ENCODE measurements at regions not wholly inside any gene's neighbourhood (a gene's known extent, or its start where the extent isn't known, plus 50 kb on each side); places are given as distances from the start of the nearest gene placed in this dataset.

DNA sequence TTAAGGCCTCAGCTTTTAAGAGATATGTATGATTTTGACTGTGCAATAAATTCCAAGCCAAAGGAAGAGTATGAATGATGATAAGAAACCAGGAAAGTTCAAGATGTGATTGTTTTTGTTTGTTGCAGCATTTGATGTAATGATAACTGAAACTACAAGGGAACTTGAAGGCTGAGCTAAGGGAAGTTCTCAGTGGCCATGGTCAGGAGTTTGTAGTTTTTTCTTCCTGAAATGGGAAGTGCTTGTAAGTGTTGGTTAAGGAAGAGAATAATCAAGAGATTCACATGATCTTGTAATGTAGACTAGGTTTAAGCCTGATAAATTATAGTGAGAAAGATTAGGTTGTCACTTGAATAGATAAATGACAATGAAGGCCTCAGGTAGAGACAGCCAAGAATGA, 53.4 kb downstream of the PTCHD4 start:
- Mint-ChIP-seq H3K36me3 (ENCODE audit: low read depth) (no peaks in the 10 kb centered on the region), H3K27me3 (no peaks in the 10 kb centered on the region), H3K27ac (no peak overlapping the region), H3K9me3 (peaks cover 4% of the 10 kb centered on the region), H3K4me1 (no peaks in the 10 kb centered on the region), H3K4me3 (no peak overlapping the region)
- POLR2A ChIA-PET = no interaction called here
- no peak for DNase-seq
- CTCF ChIA-PET = no interaction called here

DNA sequence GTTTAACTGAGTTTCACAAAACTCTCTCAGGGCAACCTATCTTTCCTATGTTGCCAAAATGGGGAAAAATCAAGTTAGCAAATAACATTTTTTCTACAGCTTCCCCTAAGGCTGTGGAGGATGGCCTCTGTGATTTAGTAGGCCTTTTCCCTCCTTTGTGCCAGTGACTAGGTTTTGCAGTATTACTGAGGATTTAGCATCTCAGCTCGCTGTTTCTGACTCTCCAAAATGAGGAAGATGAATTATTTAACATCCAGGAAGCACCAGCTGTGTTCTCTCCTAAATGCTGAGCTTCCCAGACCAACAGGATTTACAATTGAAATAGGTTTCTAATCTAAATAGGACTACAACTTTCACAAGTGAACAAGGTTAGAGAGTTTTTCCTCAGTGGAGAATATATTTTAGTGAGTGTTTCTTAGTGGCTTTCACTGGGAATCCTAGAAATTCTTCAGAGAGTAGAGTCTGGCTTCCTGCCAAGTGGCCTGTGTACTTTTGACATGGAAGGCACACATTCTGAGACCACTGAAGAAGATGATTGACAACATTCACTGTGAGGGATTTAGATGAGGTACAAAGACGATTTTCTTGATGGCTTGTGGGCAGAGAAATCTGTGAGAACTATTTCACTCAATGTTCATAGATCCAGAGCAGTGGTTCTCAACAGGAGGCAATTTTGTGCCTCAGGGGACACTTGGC, 62.4 kb downstream of the PTCHD4 start:
- H3K36me3 Mint-ChIP-seq (ENCODE audit: low read depth) = no peaks in the 10 kb centered on the region

DNA sequence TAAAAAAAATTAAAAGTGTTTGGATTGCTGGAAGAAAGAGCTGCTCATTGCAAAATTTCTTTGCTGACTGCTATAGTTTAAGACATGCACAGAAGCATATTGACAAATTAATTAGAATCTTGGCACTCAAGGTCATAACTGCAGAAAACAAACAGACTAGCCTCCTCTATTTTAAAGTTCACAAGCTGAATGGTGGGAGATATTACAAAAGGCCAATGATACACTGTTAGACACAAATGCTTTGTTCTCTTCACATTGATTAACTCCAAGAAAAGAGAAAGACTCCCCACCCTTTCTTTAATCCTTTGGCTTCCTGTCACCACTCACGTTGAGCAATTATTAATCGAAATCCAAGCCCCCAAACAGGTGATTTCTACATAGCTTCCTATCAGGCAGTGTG, 69.1 kb downstream of the PTCHD4 start:
- no peaks in the 10 kb centered on the region for H3K36me3 Mint-ChIP-seq (ENCODE audit: low read depth)
- H3K27me3 Mint-ChIP-seq = no peaks in the 10 kb centered on the region
- H3K27ac Mint-ChIP-seq = no peak overlapping the region
- POLR2A ChIA-PET = no interaction called here
- DNase-seq = no peak
- CTCF ChIA-PET = no interaction called here
- no peaks in the 10 kb centered on the region for H3K4me1 Mint-ChIP-seq
- H3K4me3 Mint-ChIP-seq = no peak overlapping the region
- no peaks in the 10 kb centered on the region for H3K9me3 Mint-ChIP-seq

More for the DNA sequence above, 62.4 kb downstream of the PTCHD4 start:
- no peaks in the 10 kb centered on the region for H3K27me3 Mint-ChIP-seq
- H3K27ac Mint-ChIP-seq = no peak overlapping the region
- DNase-seq = no peak
- no peaks in the 10 kb centered on the region for H3K4me1 Mint-ChIP-seq
- ChIA-PET POLR2A (no interaction called here), CTCF (interaction anchor here (0.7 kb wide), 1 partner anchor 16 kb away, joined by 6 read pairs; no protein-coding TSS in a partner anchor)
- H3K9me3 Mint-ChIP-seq = no peaks in the 10 kb centered on the region
- H3K4me3 Mint-ChIP-seq = no peak overlapping the region

DNA sequence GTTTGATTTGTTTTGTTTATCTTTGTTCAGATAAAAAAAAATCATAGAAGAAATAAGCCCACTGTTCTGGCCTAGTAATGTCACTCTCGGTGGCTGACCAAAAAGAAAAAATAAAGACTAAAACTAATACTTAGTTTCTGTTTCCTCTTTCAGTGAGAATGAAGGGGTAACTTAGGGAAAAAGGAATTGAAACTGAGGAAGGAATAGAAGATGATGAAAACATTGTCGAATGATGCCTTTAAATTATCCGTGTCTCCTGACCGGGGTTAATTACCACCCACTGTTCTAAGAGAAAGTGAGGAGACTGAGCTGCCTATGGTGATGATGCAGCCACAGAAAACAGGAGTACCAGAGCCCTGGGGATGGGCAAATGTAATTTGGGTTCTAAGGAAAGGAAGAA, 73.1 kb downstream of the PTCHD4 start:
- Mint-ChIP-seq H3K36me3 (ENCODE audit: low read depth) (no peaks in the 10 kb centered on the region), H3K27ac (no peak overlapping the region), H3K9me3 (no peaks in the 10 kb centered on the region), H3K4me3 (no peak overlapping the region), H3K27me3 (no peaks in the 10 kb centered on the region), H3K4me1 (no peaks in the 10 kb centered on the region)
- DNase-seq = no peak
- ChIA-PET POLR2A (no interaction called here), CTCF (no interaction called here)

DNA sequence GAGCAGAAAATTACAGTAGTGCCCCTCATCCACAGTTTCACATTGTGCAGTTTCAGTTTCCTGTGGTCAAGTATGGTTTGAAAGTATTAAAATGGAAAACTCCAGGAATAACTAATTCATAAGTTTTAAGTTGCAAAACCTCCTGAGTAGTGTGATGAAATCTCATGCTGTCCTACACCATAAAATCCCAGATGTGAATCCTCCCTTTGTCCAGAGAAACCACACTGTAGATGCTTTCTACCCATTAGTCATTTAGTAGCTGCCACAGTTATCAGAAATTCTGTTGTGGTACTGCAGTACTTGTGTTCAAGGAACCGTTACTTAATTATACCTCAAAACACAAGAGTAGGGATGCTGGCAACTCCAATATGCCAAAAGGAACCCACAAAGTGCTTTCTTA, 74.7 kb downstream of the PTCHD4 start:
- Mint-ChIP-seq H3K27me3 (no peaks in the 10 kb centered on the region), H3K4me3 (no peak overlapping the region), H3K9me3 (no peaks in the 10 kb centered on the region), H3K36me3 (ENCODE audit: low read depth) (no peaks in the 10 kb centered on the region), H3K4me1 (no peaks in the 10 kb centered on the region), H3K27ac (no peak overlapping the region)
- ChIA-PET POLR2A (no interaction called here), CTCF (no interaction called here)
- no peak for DNase-seq

DNA sequence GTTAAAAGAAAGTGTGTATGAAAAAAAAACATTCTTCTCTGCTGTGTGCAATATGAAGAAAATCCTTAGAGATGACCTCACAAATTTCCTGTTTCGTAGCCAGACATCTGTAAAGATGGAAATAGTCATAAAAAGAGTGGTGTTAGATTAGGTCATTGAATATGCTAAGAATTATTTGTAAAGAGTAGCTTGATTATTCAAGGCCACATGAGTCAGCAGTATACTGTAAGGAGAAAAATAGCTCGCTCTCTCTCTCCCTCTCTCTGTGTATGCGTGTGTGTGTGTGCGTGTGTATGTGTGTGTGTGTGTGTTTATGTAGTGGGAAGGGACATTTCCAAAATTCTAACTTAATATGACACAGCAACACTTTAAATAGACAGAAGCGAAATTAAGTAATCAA, 78.8 kb downstream of the PTCHD4 start:
- DNase-seq = no peak
- no peaks in the 10 kb centered on the region for H3K9me3 Mint-ChIP-seq
- H3K27me3 Mint-ChIP-seq = peaks cover 2% of the 10 kb centered on the region
- H3K36me3 Mint-ChIP-seq (ENCODE audit: low read depth) = no peaks in the 10 kb centered on the region
- POLR2A ChIA-PET = no interaction called here
- H3K4me1 Mint-ChIP-seq = peaks cover 8% of the 10 kb centered on the region
- H3K27ac Mint-ChIP-seq = no peak overlapping the region
- CTCF ChIA-PET = no interaction called here
- no peak overlapping the region for H3K4me3 Mint-ChIP-seq

DNA sequence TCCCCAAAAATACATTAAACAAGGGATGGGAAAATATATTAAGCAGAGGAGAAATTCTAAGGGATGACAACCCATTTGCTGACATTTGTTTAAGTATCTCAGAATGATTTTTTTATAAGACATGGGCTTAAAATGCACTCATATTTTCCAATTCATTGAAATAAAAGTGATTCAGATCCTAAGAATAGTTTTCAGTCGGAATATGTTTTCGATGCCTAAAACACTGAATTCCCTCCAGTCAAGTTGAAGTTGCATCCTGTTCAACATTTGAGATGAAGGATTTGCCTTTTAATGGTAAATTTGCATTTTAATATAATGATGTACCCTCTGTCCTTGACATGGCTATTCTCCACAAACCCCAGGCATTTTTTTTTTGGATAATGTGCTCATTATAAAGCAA, 79.3 kb downstream of the PTCHD4 start:
- no peak for DNase-seq
- Mint-ChIP-seq H3K4me1 (peaks cover 8% of the 10 kb centered on the region), H3K9me3 (no peaks in the 10 kb centered on the region), H3K27me3 (peaks cover 2% of the 10 kb centered on the region), H3K36me3 (ENCODE audit: low read depth) (no peaks in the 10 kb centered on the region), H3K27ac (no peak overlapping the region), H3K4me3 (no peak overlapping the region)
- POLR2A ChIA-PET = no interaction called here
- CTCF ChIA-PET = no interaction called here

DNA sequence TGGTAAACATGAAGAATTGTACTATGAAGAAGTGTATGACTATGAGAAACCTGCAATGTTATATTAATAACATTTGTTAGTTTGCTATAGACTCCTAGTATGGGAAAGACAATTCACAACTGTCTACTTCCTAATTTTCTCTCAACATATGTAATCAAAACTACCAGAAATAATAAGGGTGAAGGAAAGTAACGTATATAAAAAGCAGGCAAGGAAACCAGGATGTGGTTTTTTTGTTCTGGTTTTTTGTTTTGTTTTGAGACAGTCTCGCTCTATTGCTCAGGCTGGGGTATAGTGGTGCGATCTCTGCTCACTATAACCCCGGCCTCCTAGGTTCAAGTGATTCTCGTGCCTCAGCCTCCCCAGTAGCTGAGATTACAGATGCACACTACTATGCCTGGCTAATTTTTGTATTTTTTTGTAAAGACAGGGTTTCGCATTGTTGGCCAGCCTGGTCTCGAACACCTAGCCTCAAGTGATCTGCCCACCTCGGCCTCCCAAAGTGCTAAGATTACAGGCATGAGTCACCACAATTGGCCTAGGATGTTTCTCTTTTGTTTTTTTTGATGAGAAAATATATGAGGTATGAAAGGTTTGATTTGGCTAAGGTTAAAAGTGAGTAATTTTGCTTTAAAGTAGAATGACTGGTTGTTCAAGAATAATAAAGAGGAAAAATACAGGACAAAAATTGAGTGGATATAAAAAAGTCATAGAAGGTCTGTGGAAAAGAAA, 83.1 kb downstream of the PTCHD4 start:
- H3K4me3 Mint-ChIP-seq = no peak overlapping the region
- CTCF ChIA-PET = no interaction called here
- peaks cover 8% of the 10 kb centered on the region for H3K4me1 Mint-ChIP-seq

DNA sequence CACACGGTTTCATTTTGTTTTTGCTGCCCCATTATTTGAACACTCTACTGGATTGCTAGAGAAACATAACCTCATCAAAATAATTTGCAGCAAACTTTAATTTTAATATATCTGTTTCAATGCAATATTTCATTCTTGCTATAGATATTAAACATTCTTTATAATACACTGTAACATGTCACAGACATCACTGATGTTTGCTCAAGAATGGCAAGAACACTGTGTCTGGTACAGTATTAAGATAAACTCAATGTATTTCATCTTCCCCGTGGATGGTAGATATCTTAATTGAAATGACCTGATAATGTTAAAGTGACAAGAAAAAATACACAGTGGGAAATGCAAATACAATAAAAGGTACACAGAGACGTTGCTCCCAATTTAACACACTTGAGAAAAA, 86.0 kb downstream of the PTCHD4 start:
- no peaks in the 10 kb centered on the region for H3K36me3 Mint-ChIP-seq (ENCODE audit: low read depth)
- ChIA-PET CTCF (no interaction called here), POLR2A (no interaction called here)
- DNase-seq = no peak
- no peaks in the 10 kb centered on the region for H3K9me3 Mint-ChIP-seq
- H3K27ac Mint-ChIP-seq = no peak overlapping the region
- no peak overlapping the region for H3K4me3 Mint-ChIP-seq
- H3K4me1 Mint-ChIP-seq = peaks cover 8% of the 10 kb centered on the region
- peaks cover 8% of the 10 kb centered on the region for H3K27me3 Mint-ChIP-seq

More for the DNA sequence above, 83.1 kb downstream of the PTCHD4 start:
- Mint-ChIP-seq H3K36me3 (ENCODE audit: low read depth) (no peaks in the 10 kb centered on the region), H3K9me3 (no peaks in the 10 kb centered on the region), H3K27ac (peak overlapping the region; percentile 41), H3K27me3 (peaks cover 10% of the 10 kb centered on the region)
- POLR2A ChIA-PET = no interaction called here
- no peak for DNase-seq

DNA sequence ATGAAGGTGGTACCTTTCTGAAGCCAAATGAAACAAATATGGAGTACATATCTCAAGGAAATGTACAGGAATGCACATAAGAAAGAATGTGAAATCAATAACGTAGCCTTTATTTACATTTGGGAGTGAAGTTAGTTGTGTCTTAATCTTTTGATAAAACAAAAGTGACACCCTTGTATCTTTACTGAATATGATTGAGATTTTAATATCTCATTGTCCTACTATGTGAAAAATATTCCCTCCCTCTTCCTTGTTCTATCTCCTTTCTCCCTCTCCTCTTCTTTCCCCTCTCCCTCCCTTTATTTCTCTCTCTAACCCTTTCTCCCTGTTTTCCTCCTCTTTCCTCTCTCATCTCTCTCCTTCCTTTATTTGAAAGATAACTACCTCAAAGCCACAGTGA, 89.1 kb downstream of the PTCHD4 start:
- Mint-ChIP-seq H3K36me3 (ENCODE audit: low read depth) (no peaks in the 10 kb centered on the region), H3K9me3 (no peaks in the 10 kb centered on the region), H3K4me3 (no peak overlapping the region), H3K4me1 (no peaks in the 10 kb centered on the region), H3K27ac (no peak overlapping the region), H3K27me3 (peaks cover 8% of the 10 kb centered on the region)
- ChIA-PET POLR2A (no interaction called here), CTCF (no interaction called here)
- no peak for DNase-seq

DNA sequence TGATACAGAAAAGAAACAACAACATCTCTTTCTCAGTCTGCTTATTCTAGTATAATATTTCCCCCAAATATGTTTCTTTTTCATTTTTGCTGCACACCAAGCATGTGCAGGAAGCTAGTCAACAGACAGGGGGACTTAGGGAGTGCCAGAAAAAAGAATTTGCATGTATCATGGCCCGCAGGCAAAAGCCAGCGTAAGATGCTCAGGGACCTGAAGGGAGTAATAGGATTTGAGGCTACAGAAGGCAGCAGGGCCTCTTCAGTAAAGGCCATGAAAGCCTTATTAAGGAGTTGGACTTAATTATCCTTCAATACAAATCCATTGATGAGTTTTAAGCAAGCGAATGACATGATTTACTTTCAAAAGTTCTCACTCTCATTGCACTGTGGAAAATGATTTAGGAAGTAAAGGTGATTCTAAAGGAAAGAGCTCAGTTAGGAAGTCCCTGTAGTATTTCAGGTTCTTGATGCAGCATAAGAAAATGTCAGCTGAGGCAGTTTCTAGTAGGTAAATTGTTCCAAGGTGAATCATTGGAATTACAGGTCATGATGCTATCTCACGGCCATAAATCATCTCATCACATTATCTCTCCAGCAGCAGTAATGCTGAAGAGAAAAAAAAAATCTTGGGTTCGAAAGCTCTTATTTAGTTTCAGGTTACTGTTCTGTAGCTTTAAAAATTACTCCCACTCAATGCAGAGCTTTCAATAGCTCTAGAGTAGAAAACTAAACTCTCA, 94.8 kb downstream of the PTCHD4 start:
- Mint-ChIP-seq H3K27me3 (no peaks in the 10 kb centered on the region), H3K4me3 (no peak overlapping the region), H3K4me1 (no peaks in the 10 kb centered on the region), H3K9me3 (no peaks in the 10 kb centered on the region), H3K27ac (no peak overlapping the region), H3K36me3 (ENCODE audit: low read depth) (no peaks in the 10 kb centered on the region)
- ChIA-PET CTCF (no interaction called here), POLR2A (no interaction called here)
- DNase-seq = no peak

DNA sequence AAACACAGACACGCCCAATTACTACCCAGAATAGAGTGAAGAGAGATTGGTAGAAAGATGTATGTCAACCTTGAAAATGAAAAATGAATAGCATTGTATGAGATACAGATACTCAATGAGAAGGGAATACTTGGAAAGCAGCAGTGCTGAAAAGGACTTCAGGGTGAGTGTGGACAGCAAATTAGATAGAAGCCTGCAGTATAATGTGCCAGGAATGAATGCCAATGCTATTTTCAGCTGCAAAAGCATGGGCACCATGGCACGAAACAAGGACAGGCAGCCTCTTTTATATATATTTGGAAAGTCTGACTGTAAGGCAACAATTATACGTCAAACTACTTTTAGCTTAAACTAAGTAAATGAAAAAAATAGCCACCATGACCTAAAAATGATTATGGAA, 118.2 kb downstream of the PTCHD4 start:
- H3K4me3 Mint-ChIP-seq = no peak overlapping the region
- no peaks in the 10 kb centered on the region for H3K4me1 Mint-ChIP-seq
- no peak overlapping the region for H3K27ac Mint-ChIP-seq
- ChIA-PET POLR2A (no interaction called here), CTCF (no interaction called here)
- no peaks in the 10 kb centered on the region for H3K9me3 Mint-ChIP-seq
- DNase-seq = no peak
- H3K27me3 Mint-ChIP-seq = no peaks in the 10 kb centered on the region
- no peaks in the 10 kb centered on the region for H3K36me3 Mint-ChIP-seq (ENCODE audit: low read depth)

DNA sequence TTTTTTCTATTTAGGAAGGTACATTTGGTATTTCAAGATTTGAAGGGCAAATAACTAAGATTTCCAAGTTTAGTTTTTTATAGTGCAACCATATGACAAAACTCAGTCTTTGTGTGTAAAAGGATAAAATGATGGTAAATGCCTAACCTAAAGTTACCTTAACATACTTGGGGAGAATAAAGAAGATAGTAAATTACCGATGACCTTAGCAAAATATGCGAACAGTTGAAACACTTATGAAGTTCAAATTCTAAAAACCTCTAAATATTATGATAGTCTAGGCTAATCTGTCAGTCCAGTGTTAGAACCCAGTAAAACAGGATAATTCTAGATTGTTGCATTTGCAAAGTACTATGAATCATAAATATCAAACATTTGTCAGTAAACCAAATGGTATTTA, 127.5 kb downstream of the PTCHD4 start:
- no peak overlapping the region for H3K4me3 Mint-ChIP-seq
- no peaks in the 10 kb centered on the region for H3K36me3 Mint-ChIP-seq (ENCODE audit: low read depth)
- DNase-seq = no peak
- H3K27me3 Mint-ChIP-seq = peaks cover 3% of the 10 kb centered on the region
- no peak overlapping the region for H3K27ac Mint-ChIP-seq
- ChIA-PET CTCF (no interaction called here), POLR2A (no interaction called here)
- no peaks in the 10 kb centered on the region for H3K9me3 Mint-ChIP-seq
- no peaks in the 10 kb centered on the region for H3K4me1 Mint-ChIP-seq
